GM23338 (cell line): ENCODE measurements at regions not wholly inside any gene's neighbourhood (a gene's known extent, or its start where the extent isn't known, plus 50 kb on each side); places are given as distances from the start of the nearest gene placed in this dataset.

Experiments used
- ATAC-seq: fragments of 200-7000 bp; cut with Tn5 transposase; 3 replicates; pipeline ENCODE4 v1.9.1; 2020
- DNase-seq: peaks from one replicate; pipeline ENCODE4 v3.0.0-alpha.2; 2015; ENCODE audit warnings: low spot score
- H2AFZ ChIP-seq: fragments of 200-600 bp; sonication (generic); 2 replicates; pipeline ENCODE4 v1.8.0; 2016; ENCODE audit warnings: antibody characterized with exemption, mild to moderate bottlenecking, moderate library complexity
- H3F3A ChIP-seq: fragments of 200-600 bp; sonication (generic); replicated peaks from 2 replicates; pipeline ENCODE4 v1.8.0; 2017; ENCODE audit warnings: antibody characterized with exemption, mixed run types, low read depth
- H3K27ac ChIP-seq: fragments of 200-600 bp; sonication (generic); 2 replicates; pipeline ENCODE4 v1.6.1; 2016; ENCODE audit warnings: low read depth
- H3K27me3 ChIP-seq: fragments of 200-600 bp; sonication (generic); 2 replicates; pipeline ENCODE4 v1.8.0; 2016; ENCODE audit warnings: mild to moderate bottlenecking, mixed run types, moderate library complexity; ENCODE audit not compliant: insufficient read depth
- H3K36me3 ChIP-seq: fragments of 200-600 bp; sonication (generic); 2 replicates; pipeline ENCODE4 v1.8.0; 2016; ENCODE audit warnings: mild to moderate bottlenecking; ENCODE audit not compliant: insufficient read depth
- H3K4me1 ChIP-seq: fragments of 200-600 bp; sonication (generic); 2 replicates; pipeline ENCODE4 v1.8.0; 2016; ENCODE audit warnings: mild to moderate bottlenecking, moderate library complexity; ENCODE audit not compliant: insufficient read depth
- H3K4me2 ChIP-seq: fragments of 200-600 bp; sonication (generic); 2 replicates; pipeline ENCODE4 v1.7.1; 2017; ENCODE audit warnings: mixed run types
- H3K4me3 ChIP-seq: fragments of 200-600 bp; sonication (generic); 2 replicates; pipeline ENCODE4 v1.6.1; 2016; ENCODE audit warnings: mixed run types
- H3K79me2 ChIP-seq: fragments of 200-600 bp; sonication (generic); replicated peaks from 2 replicates; pipeline ENCODE4 v1.8.0; 2017; ENCODE audit warnings: mild to moderate bottlenecking; ENCODE audit not compliant: insufficient read depth
- H3K9me2 ChIP-seq: fragments of 200-600 bp; sonication (generic); 2 replicates; pipeline ENCODE4 v1.8.0; 2017; ENCODE audit not compliant: insufficient read depth
- H4K20me1 ChIP-seq: fragments of 200-600 bp; sonication (generic); replicated peaks from 2 replicates; pipeline ENCODE4 v1.8.0; 2017; ENCODE audit warnings: mild to moderate bottlenecking; ENCODE audit not compliant: insufficient read depth
- H3K27ac Mint-ChIP-seq: 2 replicates; pipeline ENCODE4 v1.8.0; 2020; ENCODE audit warnings: inconsistent platforms, mild to moderate bottlenecking, moderate library complexity, mixed read lengths
- H3K27me3 Mint-ChIP-seq: 3 replicates; pipeline ENCODE4 v1.8.0; 2022; ENCODE audit warnings: low read depth, mild to moderate bottlenecking, moderate library complexity, mixed read lengths, inconsistent platforms; ENCODE audit not compliant: insufficient read depth, poor library complexity
- H3K36me3 Mint-ChIP-seq: 3 replicates; pipeline ENCODE4 v1.8.0; 2021; ENCODE audit warnings: low read depth, mild to moderate bottlenecking, inconsistent platforms, moderate library complexity, mixed read lengths
- H3K4me1 Mint-ChIP-seq: 3 replicates; pipeline ENCODE4 v1.8.0; 2020; ENCODE audit warnings: mild to moderate bottlenecking, inconsistent platforms, mixed read lengths
- H3K4me3 Mint-ChIP-seq: 3 replicates; pipeline ENCODE4 v1.8.0; 2021; ENCODE audit warnings: moderate library complexity, mild to moderate bottlenecking, inconsistent platforms, mixed read lengths
- H3K9me3 Mint-ChIP-seq: 3 replicates; pipeline ENCODE4 v1.8.0; 2020; ENCODE audit warnings: moderate library complexity, mild to moderate bottlenecking, inconsistent platforms, mixed read lengths
- CREB1 ChIP-seq: fragments of 250-450 bp; sonication (Bioruptor Pico); IDR thresholded peaks from 2 replicates; pipeline ENCODE4 v1.5.0; 2020; ENCODE audit warnings: low read depth, mild to moderate bottlenecking, moderate library complexity
- CTCF ChIP-seq, 2 experiments: fragments of 200-600 bp in 1 of 2; sonication (generic) in 1 of 2; conservative IDR thresholded peaks; 2 replicates each; pipeline versions ENCODE4 v1.5.1 to v1.6.1; 2016 to 2017; ENCODE audit warnings: antibody characterized with exemption in 2 of 2, low read depth in 2 of 2, mild to moderate bottlenecking in 2 of 2, moderate library complexity in 1 of 2
- ETS1 ChIP-seq: IDR thresholded peaks from 2 replicates; pipeline ENCODE4 v1.6.1; 2016; ENCODE audit warnings: antibody characterized with exemption
- EZH2 ChIP-seq: fragments of 200-600 bp; sonication (generic); IDR thresholded peaks from one replicate; pipeline ENCODE4 v1.8.0; 2017; ENCODE audit warnings: antibody characterized with exemption, mild to moderate bottlenecking, low read depth; ENCODE audit not compliant: unreplicated experiment
- EZH2phosphoT487 ChIP-seq: fragments of 200-600 bp; sonication (generic); IDR thresholded peaks from one replicate; pipeline ENCODE4 v1.8.1; 2018; ENCODE audit warnings: antibody characterized with exemption; ENCODE audit not compliant: unreplicated experiment
- JUNB ChIP-seq: IDR thresholded peaks from one replicate; pipeline ENCODE4 v1.6.1; 2016; ENCODE audit warnings: antibody characterized with exemption; ENCODE audit not compliant: unreplicated experiment
- NANOG ChIP-seq: IDR thresholded peaks from 2 replicates; pipeline ENCODE4 v1.6.1; 2016; ENCODE audit warnings: antibody characterized with exemption, borderline replicate concordance
- POLR2AphosphoS5 ChIP-seq: IDR thresholded peaks from 2 replicates; pipeline ENCODE4 v1.6.1; 2016; ENCODE audit warnings: antibody characterized with exemption, low read depth
- REST ChIP-seq: IDR thresholded peaks from one replicate; pipeline ENCODE4 v1.6.1; 2018; ENCODE audit warnings: antibody characterized with exemption; ENCODE audit not compliant: unreplicated experiment
- STAT1 ChIP-seq: IDR thresholded peaks from one replicate; pipeline ENCODE4 v1.6.1; 2016; ENCODE audit warnings: antibody characterized with exemption; ENCODE audit not compliant: unreplicated experiment
- ZNF114 ChIP-seq: fragments of 250-450 bp; sonication (Bioruptor Pico); IDR thresholded peaks from 2 replicates; pipeline ENCODE4 v1.5.0; 2020; ENCODE audit warnings: mild to moderate bottlenecking, moderate library complexity
- ZNF331 ChIP-seq: fragments of 250-450 bp; sonication (Bioruptor Pico); IDR thresholded peaks from 2 replicates; pipeline ENCODE4 v1.5.0; 2020; ENCODE audit warnings: low read depth, mild to moderate bottlenecking, moderate library complexity
- ZNF462 ChIP-seq: fragments of 250-450 bp; sonication (Bioruptor Pico); IDR thresholded peaks from 2 replicates; pipeline ENCODE4 v1.5.0; 2020; ENCODE audit warnings: mild to moderate bottlenecking, moderate library complexity

- Histone ChIP-seq H3K27me3 (no peaks in the 10 kb centered on the region), H3K9me2 (no peaks in the 10 kb centered on the region), H3F3A (no peaks in the 10 kb centered on the region), H2AFZ (no peak overlapping the region), H4K20me1 (no peaks in the 10 kb centered on the region), H3K4me3 (no peak overlapping the region), H3K4me1 (peaks cover 4% of the 10 kb centered on the region), H3K27ac (no peak overlapping the region), H3K4me2 (no peak overlapping the region), H3K36me3 (no peaks in the 10 kb centered on the region), H3K79me2 (no peaks in the 10 kb centered on the region)
- no peak overlapping the region for H3K27ac Mint-ChIP-seq
- no peaks in the 10 kb centered on the region for H3K36me3 Mint-ChIP-seq
- TF ChIP-seq ZNF114 (no peak), JUNB (no peak), NANOG (no peak), EZH2phosphoT487 (no peak), ZNF462 (CRISPR knock-in tag) (no peak), ZNF331 (CRISPR knock-in tag) (no peak), CTCF (conservative IDR thresholded peaks at IDR 0.05; ENCODE audit: low read depth in 2 of 2) (no peak), POLR2AphosphoS5 (no peak), EZH2 (no peak), ETS1 (no peak), STAT1 (no peak), REST (no peak), CREB1 (CRISPR knock-in tag) (no peak)
- no peak overlapping the region for H3K4me3 Mint-ChIP-seq
- DNase-seq (no peak), ATAC-seq (no peak)
- 0 out of 3 replicates have a peak, but pooled peaks cover 6% of the 10 kb centered on the region for H3K4me1 Mint-ChIP-seq
- H3K9me3 Mint-ChIP-seq, result no peaks in the 10 kb centered on the region
- no peaks in the 10 kb centered on the region for H3K27me3 Mint-ChIP-seq
Measured at GRCh38 chr5:6169660-6170059, 208.7 kb downstream of the MED10 start.
